Pancreas (tissue), 10 donors: ENCODE measurements at regions not wholly inside any gene's neighbourhood (a gene's known extent, or its start where the extent isn't known, plus 50 kb on each side); places are given as distances from the start of the nearest gene placed in this dataset.
"Not testable (repeated sequence)": the region's sequence is repeated elsewhere in the genome, so short reads cannot be mapped to it uniquely, and the experiment has no call there.

ENCODE experiments used
- ATAC-seq, 4 donors: fragments of 200-7000 bp; cut with Tn5 transposase; one replicate each; pipeline versions ENCODE4 v1.8.0 to v1.9.1; 2020; ENCODE audit warnings: mild to moderate bottlenecking in 4 of 4, moderate library complexity in 4 of 4
- DNase-seq, 6 donors: peaks; one replicate each; pipeline ENCODE4 v3.0.0-alpha.2; 2020
- FAIRE-seq: peaks from 2 replicates; lab custom pipeline; 2012; peaks lifted over from hg19 to GRCh38; lab: Jason Lieb, UNC
- H3K27ac ChIP-seq, 4 donors: fragments of 200-600 bp; sonication (generic); 1 replicate in 3 of 4; 2 replicates in 1 of 4; pipeline versions ENCODE4 v1.5.0 to v1.8.0; 2020
- H3K27me3 ChIP-seq, 4 donors: fragments of 200-600 bp; one replicate each; pipeline ENCODE4 v1.8.0; 2021
- H3K36me3 ChIP-seq, 3 donors: fragments of 200-600 bp; sonication (generic) in 1 of 3; one replicate each; pipeline versions ENCODE4 v1.5.0 to v1.8.0; 2020 to 2021
- H3K4me1 ChIP-seq, 3 donors: fragments of 200-600 bp; one replicate each; pipeline ENCODE4 v1.8.0; 2021
- H3K4me3 ChIP-seq, 4 donors: fragments of 200-600 bp; sonication (generic) in 2 of 4; one replicate each; pipeline versions ENCODE4 v1.5.0 to v1.8.0; 2020 to 2021
- H3K9me3 ChIP-seq, 4 donors: fragments of 200-600 bp; one replicate each; pipeline ENCODE4 v1.8.0; 2021
- WGBS, 2 donors: extraction: QIAGEN DNeasy Blood & Tissue Kit; methylation state at CpG; one replicate each; pipeline ENCODE4 v1.1.7; 2013; 5-methylcytosine and 5-hydroxymethylcytosine counted together
- intact Hi-C, 3 donors: fragments of 100-400 bp; cut with DNase I; formaldehyde crosslinking; loops; one replicate each; pipeline versions ENCODE4 v1.11.1 to v1.14.2; 2022
- TF ChIP-seq, protein P1 (sequence below), 4 donors: fragments of 200-600 bp; sonication (generic) in 3 of 4; IDR thresholded peaks; one replicate each; pipeline versions ENCODE4 v1.5.0 to v1.8.0; 2021; ENCODE audit warnings: antibody characterized with exemption in 4 of 4
- donor health status: healthy with polysubstance abuse.
- donor health status: DM: no; HTN: no; CAD: no; lungs with moderate emphysema.
- donor health status: DM: no; HTN: no; CAD: no.
- donor health status: control.
- donor health status: control.
- donor health status: Bipolar disorder and iron deficiency.
- donor health status: DM: yes; HTN: yes; CAD: no.
- donor health status: DM: no; HTN: no; CAD: no.
- donor health status: DM: no; HTN: no; CAD: no.
- donor health status: DM: yes; HTN: yes; CAD: no.

DNA sequence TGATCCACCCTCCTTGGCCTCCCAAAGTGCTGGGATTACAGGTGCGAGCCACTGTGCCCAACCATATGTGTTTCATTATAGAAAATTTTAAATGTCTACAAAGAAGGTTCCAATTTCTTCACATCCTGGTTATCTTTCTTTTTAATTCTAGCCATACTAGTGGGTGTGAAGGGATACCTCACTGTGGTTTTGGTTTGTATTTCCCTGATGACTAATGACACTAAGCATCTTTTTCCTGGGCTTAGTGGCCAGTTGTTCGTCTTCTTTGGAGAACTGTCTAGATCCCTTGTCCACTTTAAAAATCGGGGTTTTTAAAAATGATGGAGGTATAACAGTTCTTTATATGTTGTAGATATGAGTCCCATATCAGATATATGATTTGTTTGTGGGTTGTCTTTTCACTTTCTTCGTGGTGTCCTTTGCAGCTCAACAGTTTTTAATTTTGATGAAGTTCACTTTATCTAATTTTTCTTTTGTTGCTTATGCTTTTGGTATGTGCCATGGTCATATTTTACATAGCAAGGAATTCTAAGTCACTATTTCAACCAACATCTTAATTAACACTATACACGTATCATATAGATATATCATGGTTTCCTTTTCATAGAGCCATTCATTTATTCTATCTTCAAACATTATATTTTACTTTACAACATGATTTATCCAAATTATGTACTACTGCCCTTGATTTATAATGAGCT is 135.0 kb upstream of the RIOK3 start:
- Histone ChIP-seq H3K4me3 (no peak overlapping the region), H3K4me1 (no peaks in the 10 kb centered on the region), H3K27me3 (no peaks in the 10 kb centered on the region), H3K27ac (no peak overlapping the region), H3K9me3 (no peaks in the 10 kb centered on the region), H3K36me3 (no peaks in the 10 kb centered on the region)
- intact Hi-C loops, result no loop called here
- ATAC-seq (no peak), FAIRE-seq (no peak), DNase-seq (no peak)
- WGBS, 2 donors, result 90 to 94% methylated on average over 5 of the region's 5 CpGs
- TF ChIP-seq, protein P1, sequence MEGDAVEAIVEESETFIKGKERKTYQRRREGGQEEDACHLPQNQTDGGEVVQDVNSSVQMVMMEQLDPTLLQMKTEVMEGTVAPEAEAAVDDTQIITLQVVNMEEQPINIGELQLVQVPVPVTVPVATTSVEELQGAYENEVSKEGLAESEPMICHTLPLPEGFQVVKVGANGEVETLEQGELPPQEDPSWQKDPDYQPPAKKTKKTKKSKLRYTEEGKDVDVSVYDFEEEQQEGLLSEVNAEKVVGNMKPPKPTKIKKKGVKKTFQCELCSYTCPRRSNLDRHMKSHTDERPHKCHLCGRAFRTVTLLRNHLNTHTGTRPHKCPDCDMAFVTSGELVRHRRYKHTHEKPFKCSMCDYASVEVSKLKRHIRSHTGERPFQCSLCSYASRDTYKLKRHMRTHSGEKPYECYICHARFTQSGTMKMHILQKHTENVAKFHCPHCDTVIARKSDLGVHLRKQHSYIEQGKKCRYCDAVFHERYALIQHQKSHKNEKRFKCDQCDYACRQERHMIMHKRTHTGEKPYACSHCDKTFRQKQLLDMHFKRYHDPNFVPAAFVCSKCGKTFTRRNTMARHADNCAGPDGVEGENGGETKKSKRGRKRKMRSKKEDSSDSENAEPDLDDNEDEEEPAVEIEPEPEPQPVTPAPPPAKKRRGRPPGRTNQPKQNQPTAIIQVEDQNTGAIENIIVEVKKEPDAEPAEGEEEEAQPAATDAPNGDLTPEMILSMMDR (IDR thresholded peaks at IDR 0.05), result no peak

DNA sequence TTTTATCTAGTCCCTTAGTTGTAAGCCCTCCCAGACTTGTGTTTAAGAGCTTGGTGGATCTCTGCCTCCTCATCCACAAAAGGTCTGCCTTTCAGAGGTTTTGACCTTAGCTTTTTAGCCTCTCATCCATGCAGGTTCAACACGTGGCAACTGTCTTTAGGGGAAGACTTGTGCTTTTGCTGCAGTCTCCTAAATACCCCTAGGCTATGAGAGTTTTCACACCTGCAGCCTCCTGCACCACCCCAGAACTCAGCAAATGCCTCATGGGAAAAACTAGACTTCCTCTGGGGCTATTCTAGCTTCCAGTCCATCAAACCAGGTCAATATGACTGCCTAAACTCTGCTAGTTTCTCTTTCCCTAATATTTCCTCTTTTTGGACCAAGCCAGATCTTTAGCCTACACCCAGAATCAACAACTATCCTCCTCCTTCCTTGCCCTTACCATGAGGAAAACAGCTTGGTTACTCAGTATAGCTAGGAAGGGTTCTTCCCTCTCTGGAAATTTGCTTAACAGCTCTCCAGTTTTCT is 132.3 kb upstream of the RIOK3 start:
- Histone ChIP-seq H3K4me3 (no peak overlapping the region), H3K36me3 (no peaks in the 10 kb centered on the region), H3K9me3 (no peaks in the 10 kb centered on the region), H3K27me3 (no peaks in the 10 kb centered on the region), H3K4me1 (no peaks in the 10 kb centered on the region), H3K27ac (no peak overlapping the region)
- ATAC-seq (no peak), DNase-seq (no peak), FAIRE-seq (no peak)
- TF ChIP-seq, protein P1 (IDR thresholded peaks at IDR 0.05), result no peak
- intact Hi-C loops, result no loop called here
- 48 to 64% methylated on average over 1 of the region's 1 CpG for WGBS, 2 donors

DNA sequence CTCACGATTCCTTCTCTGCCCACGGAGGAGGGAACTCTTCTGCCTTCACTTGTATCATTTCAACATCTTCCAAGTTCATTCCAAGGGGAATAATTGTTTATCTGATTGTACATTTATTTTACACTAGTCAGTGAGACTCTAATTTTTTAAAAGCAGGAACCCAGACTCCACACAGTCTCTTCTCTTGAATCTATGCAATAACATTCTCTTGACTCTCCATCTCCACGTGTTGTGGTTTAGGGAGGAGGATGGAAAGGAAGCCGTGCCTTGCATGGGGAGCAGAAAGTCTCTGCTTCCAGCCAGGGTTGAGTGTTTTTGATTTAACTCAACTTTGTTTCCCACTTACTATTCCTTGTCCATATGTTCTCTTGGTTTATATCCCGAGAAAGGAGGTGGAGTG is 131.1 kb upstream of the RIOK3 start:
- H3K27ac ChIP-seq, result no peak overlapping the region
- DNase-seq (no peak), ATAC-seq (no peak), FAIRE-seq (no peak)
- H3K36me3 ChIP-seq, result no peaks in the 10 kb centered on the region
- TF ChIP-seq, protein P1 (IDR thresholded peaks at IDR 0.05), result no peak
- H3K4me3 ChIP-seq, result no peak overlapping the region
- 92% methylated on average over 5 of the region's 5 CpGs for WGBS, 2 donors
- intact Hi-C loops, result no loop called here
- no peaks in the 10 kb centered on the region for H3K4me1 ChIP-seq
- no peaks in the 10 kb centered on the region for H3K27me3 ChIP-seq
- H3K9me3 ChIP-seq, result no peaks in the 10 kb centered on the region

DNA sequence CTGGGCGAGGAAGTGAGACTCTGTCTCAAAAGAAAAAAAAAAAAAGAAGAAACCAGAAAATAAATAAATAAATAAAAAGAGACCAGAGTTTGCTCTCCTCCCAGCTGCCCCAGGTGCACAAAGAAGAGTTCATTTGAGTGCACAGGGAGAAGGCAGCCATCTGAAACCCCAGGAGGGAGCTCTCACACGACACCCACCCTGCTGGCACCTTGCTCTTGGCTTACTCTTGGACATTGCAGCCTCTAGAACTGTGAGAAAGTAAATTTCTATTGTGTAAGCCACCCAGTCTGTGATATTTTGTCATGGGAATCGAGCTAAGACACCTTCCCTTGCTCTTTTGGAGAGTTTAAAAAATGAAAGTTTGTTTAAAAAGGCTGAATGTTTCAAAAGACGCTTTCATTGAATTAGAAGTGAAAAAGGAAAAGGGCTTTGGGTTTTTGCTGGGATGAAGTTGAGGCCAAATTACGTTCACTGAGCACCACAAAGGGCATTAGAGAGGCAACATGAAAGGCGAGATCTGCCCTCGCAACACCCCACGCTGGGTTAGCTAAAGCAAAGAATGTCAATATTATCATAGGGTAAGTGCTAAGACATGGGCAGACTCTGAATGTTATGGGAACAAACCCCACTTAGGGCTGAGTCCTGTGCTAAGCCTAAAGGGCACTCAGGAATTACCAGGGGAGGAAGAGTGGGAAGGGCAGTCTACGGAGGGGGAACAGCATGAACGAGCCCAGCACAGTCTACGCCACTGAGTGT is 128.9 kb upstream of the RIOK3 start:
- Histone ChIP-seq H3K9me3 (no peaks in the 10 kb centered on the region), H3K4me3 (no peak overlapping the region), H3K4me1 (no peaks in the 10 kb centered on the region), H3K36me3 (no peaks in the 10 kb centered on the region), H3K27me3 (no peaks in the 10 kb centered on the region), H3K27ac (no peak overlapping the region)
- no peak for FAIRE-seq
- intact Hi-C loops, result no loop called here
- WGBS, 2 donors, result 95% methylated on average over 11 of the region's 11 CpGs
- no peak for ATAC-seq
- TF ChIP-seq, protein P1 (IDR thresholded peaks at IDR 0.05), result no peak
- no peak for DNase-seq

DNA sequence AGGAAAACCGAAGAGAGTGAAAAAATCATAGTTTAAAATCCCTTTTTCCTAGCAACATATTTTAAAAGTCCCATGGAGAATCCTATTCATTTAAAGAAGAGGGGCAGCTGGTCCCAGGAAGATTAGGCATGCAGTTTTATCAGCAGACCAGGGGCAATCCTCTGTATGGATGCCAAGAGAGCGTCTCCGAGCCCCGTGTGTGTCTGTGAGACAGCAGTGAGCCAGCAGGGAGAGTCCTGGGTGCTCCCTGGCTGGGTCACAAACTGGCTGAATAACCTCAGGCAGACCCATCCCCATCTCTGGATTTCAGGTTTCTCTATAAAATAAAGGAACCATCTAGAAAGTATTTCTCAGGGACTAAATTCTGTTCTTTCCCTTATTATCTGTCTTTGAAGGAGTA is 128.2 kb upstream of the RIOK3 start:
- TF ChIP-seq, protein P1 (IDR thresholded peaks at IDR 0.05), result no peak
- Histone ChIP-seq H3K4me3 (no peak overlapping the region), H3K27ac (no peak overlapping the region), H3K27me3 (no peaks in the 10 kb centered on the region), H3K9me3 (no peaks in the 10 kb centered on the region), H3K36me3 (no peaks in the 10 kb centered on the region), H3K4me1 (no peaks in the 10 kb centered on the region)
- no peak for DNase-seq
- no peak for ATAC-seq
- WGBS, 2 donors, result 88 to 93% methylated on average over 4 of the region's 4 CpGs
- no peak for FAIRE-seq
- intact Hi-C loops, result no loop called here

DNA sequence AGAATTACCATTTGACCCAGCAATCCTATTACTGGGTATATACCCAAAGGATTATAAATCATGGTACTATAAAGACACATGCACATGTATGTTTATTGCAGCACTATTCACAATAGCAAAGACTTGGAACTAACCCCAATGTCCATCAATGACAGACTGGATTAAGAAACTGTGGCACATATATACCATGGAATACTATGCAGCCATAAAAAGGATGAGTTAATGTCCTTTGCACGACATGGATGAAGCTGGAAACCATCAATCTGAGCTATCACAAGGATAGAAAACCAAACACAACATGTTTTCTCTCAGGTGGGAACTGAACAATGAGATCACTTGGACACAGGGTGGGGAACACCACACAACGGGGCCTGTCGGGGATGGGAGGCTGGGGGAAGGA is 123.4 kb upstream of the RIOK3 start:
- H3K9me3 ChIP-seq, DNase-seq, ATAC-seq, H3K27me3 ChIP-seq, intact Hi-C loops, H3K36me3 ChIP-seq, FAIRE-seq, H3K4me3 ChIP-seq, H3K4me1 ChIP-seq, H3K27ac ChIP-seq: not testable (repeated sequence)
- WGBS, 2 donors, result 97% methylated on average over 3 of the region's 3 CpGs
